Fibroblast of pulmonary artery (primary cell): ENCODE measurements at regions not wholly inside any gene's neighbourhood (a gene's known extent, or its start where the extent isn't known, plus 50 kb on each side); places are given as distances from the start of the nearest gene placed in this dataset.

Source experiments
- DNase-seq: peaks from one replicate; pipeline ENCODE4 v3.0.0-alpha.2; 2010; ENCODE audit warnings: low read depth
- H3K4me3 ChIP-seq: replicated peaks from 2 replicates; pipeline ENCODE4 v1.5.1; 2011; ENCODE audit warnings: low read depth, mild to moderate bottlenecking, control low read depth, low read length, moderate library complexity
- TF ChIP-seq, protein P1 (sequence below): IDR thresholded peaks from 2 replicates; pipeline ENCODE4 v1.5.1; 2011; ENCODE audit warnings: mild to moderate bottlenecking, control low read depth, low read length, inconsistent platforms; ENCODE audit errors: missing control alignments

DNA sequence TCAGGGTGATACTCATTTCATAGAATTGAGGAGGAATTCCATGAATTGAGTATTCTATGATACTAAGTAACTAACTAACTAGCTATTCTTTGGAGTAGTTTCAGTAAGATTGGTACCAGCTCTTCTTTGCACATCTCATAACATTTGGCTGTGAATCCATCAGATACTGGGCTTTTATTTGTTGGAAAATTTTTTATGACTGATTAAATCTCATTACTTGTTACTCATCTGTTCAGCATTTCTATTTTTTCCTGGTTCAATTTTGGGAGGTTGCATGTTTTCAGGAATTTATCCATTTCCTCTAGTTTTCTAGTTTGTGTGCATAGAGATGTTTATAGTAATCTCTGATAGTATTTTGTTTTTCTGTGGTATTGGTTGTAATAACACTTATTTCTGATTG lies 70.8 kb upstream of the FREM3 start:
- no peak overlapping the region for H3K4me3 ChIP-seq
- TF ChIP-seq, protein P1, sequence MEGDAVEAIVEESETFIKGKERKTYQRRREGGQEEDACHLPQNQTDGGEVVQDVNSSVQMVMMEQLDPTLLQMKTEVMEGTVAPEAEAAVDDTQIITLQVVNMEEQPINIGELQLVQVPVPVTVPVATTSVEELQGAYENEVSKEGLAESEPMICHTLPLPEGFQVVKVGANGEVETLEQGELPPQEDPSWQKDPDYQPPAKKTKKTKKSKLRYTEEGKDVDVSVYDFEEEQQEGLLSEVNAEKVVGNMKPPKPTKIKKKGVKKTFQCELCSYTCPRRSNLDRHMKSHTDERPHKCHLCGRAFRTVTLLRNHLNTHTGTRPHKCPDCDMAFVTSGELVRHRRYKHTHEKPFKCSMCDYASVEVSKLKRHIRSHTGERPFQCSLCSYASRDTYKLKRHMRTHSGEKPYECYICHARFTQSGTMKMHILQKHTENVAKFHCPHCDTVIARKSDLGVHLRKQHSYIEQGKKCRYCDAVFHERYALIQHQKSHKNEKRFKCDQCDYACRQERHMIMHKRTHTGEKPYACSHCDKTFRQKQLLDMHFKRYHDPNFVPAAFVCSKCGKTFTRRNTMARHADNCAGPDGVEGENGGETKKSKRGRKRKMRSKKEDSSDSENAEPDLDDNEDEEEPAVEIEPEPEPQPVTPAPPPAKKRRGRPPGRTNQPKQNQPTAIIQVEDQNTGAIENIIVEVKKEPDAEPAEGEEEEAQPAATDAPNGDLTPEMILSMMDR = no peak
- no peak for DNase-seq

DNA sequence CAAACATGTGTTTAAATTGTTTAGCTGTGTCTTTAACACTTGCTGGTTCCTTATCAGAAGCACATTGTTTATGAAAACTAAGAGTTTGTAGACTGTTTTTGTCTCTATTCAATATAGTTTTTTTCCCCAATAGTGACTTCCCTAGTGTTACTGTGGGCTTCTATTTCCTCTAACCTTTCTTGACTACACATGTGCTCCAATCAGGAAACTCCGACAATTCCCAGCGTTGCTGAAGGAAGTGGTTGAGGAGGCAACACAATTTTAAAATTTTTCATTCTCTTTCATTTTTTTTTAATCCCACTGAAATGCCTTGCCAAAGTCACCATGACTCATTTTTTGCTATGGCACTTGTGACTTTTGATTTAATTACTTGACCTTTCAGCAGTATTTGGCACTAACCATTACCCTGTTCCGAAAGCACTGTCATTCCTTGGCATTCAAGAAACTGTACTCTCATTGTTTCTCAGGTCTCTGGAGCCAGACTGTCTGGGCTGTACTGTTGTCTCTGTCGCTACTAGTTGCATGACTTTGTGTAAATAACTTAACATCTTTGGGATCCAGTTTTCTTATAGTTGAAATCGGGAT lies 67.6 kb upstream of the FREM3 start:
- H3K4me3 ChIP-seq = no peak overlapping the region
- DNase-seq = peak; percentile 50
- TF ChIP-seq, protein P1 = no peak

DNA sequence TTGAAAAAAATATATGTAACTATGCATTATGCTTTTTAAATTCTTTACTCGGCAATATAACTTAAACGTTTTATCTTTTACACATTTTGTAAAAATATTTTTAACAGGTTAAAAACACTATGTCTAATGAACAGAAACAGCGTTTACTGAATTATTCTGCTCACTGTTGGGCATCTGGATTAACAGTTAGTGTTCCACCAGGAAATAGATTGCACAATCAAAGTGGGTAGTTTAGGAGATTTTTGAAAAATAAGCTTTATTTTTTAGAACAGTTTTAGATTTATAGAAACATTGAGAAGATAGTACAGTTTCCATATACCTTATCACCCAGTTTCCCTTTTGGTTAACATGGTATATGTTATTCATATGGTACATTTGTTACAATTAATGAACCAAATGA lies 63.1 kb upstream of the FREM3 start:
- DNase-seq = no peak
- TF ChIP-seq, protein P1 = no peak
- no peak overlapping the region for H3K4me3 ChIP-seq

DNA sequence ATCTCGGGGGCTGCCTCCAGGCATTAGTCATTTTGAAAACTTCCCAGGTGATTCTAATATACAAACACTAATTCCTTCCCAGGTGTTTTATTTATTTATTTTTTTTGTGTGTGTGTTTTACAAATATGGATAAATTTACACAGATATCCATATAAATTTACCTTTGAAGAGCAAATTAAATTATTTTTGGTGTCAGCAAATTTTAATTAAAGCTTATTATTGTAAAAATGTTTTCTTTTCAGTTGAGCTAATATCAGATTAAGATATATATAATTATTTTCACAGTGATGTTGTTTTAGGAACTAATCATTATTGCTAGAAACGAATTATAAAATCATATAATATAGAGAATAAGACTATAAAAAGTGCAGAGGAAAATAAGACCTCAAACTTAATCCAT lies 62.0 kb upstream of the FREM3 start:
- no peak overlapping the region for H3K4me3 ChIP-seq
- TF ChIP-seq, protein P1 = no peak
- DNase-seq = no peak
